K562 (cell line): ENCODE measurements at regions not wholly inside any gene's neighbourhood (a gene's known extent, or its start where the extent isn't known, plus 50 kb on each side); places are given as distances from the start of the nearest gene placed in this dataset.

Experiments used
- ATAC-seq: fragments of 200-7000 bp; cut with Tn5 transposase; 3 replicates; pipeline ENCODE4 v1.9.1; 2020; ENCODE audit warnings: moderate library complexity
- BruUV-seq: library from RNA; stranded (reverse); fragments of 400-500 nt; replicated peaks from 2 replicates; lab custom pipeline; 2021; lab: Mats Ljungman, UMichigan
- CTCF ChIA-PET: fragments of 300-600 bp; formaldehyde crosslinking; extraction: SDS; loops from one replicate; lab custom pipeline; 2021; ENCODE audit warnings: low intra/inter-chr PET ratio; lab: Yijun Ruan, JAX
- POLR2A ChIA-PET: fragments of 300-600, 350-650 bp; sonication (Branson Sonifier 250); formaldehyde crosslinking; extraction: SDS; loops from one replicate; lab custom pipeline; 2021; ENCODE audit warnings: antibody characterized with exemption, inconsistent platforms; lab: Yijun Ruan, JAX
- DNase-seq, 4 experiments: peaks; one replicate each; pipeline versions ENCODE4 v3.0.0 to v3.0.0-alpha.2; 2011 to 2018; ENCODE audit warnings: low spot score in 3 of 4, mixed read lengths in 3 of 4; ENCODE audit errors: extremely low read depth in 1 of 4
- FAIRE-seq: peaks from 2 replicates; lab custom pipeline; 2011; peaks lifted over from hg19 to GRCh38; lab: Jason Lieb, UNC
- H2AFZ ChIP-seq: 2 replicates; pipeline ENCODE4 v1.6.0; 2011; ENCODE audit warnings: low read depth, low read length, control low read depth, inconsistent platforms
- H3K27ac ChIP-seq: fragments of 200-600 bp; 3 replicates; pipeline ENCODE4 v1.8.0; 2011; ENCODE audit warnings: low read depth, mild to moderate bottlenecking, control low read depth, inconsistent platforms, low read length, moderate library complexity, mixed read lengths; ENCODE audit errors: extremely low read depth
- H3K27me3 ChIP-seq, 2 experiments: fragments of 300-600 bp in 1 of 2; 2 replicates in 1 of 2; 3 replicates in 1 of 2; pipeline versions ENCODE4 v1.6.0 to v1.8.0; 2011; ENCODE audit warnings: inconsistent platforms in 2 of 2, low read length in 2 of 2, mild to moderate bottlenecking in 1 of 2, mixed read lengths in 1 of 2, moderate library complexity in 1 of 2; ENCODE audit not compliant: control insufficient read depth in 2 of 2, insufficient read depth in 2 of 2
- H3K36me3 ChIP-seq: fragments of 300-600 bp; 3 replicates; pipeline ENCODE4 v1.8.0; 2011; ENCODE audit warnings: mild to moderate bottlenecking, low read length, inconsistent platforms; ENCODE audit not compliant: control insufficient read depth, insufficient read depth
- H3K4me1 ChIP-seq, 2 experiments: fragments of 200-600 bp in 1 of 2; replicated peaks in 1 of 2; 2 replicates in 1 of 2; 3 replicates in 1 of 2; pipeline versions ENCODE4 v1.5.1 to v1.8.0; 2011; ENCODE audit warnings: inconsistent platforms in 2 of 2, low read length in 2 of 2, mild to moderate bottlenecking in 1 of 2, mixed read lengths in 1 of 2, moderate library complexity in 1 of 2; ENCODE audit not compliant: control insufficient read depth in 2 of 2, insufficient read depth in 2 of 2
- H3K4me2 ChIP-seq: 2 replicates; pipeline ENCODE4 v1.6.1; 2011; ENCODE audit warnings: low read length, control low read depth, inconsistent platforms, mixed read lengths; ENCODE audit not compliant: insufficient read depth
- H3K4me3 ChIP-seq: fragments of 200-600 bp; sonication (generic), shearing (Covaris generic); 2 replicates; pipeline ENCODE4 v1.5.1; 2016; ENCODE audit warnings: control low read depth, inconsistent platforms
- H3K79me2 ChIP-seq: fragments of 200-600 bp; 3 replicates; pipeline ENCODE4 v1.8.0; 2011; ENCODE audit warnings: low read length, inconsistent platforms; ENCODE audit not compliant: control insufficient read depth, insufficient read depth
- H3K9ac ChIP-seq, 2 experiments: 2 replicates each; pipeline versions ENCODE4 v1.6.0 to v1.6.1; 2011; ENCODE audit warnings: low read depth in 2 of 2, low read length in 2 of 2, control low read depth in 1 of 2, inconsistent platforms in 1 of 2, mild to moderate bottlenecking in 1 of 2, mixed read lengths in 1 of 2; ENCODE audit not compliant: insufficient read depth in 1 of 2
- H3K9me1 ChIP-seq: one replicate; pipeline ENCODE4 v1.6.0; 2011; ENCODE audit warnings: inconsistent platforms, mild to moderate bottlenecking, low read length, moderate library complexity; ENCODE audit not compliant: control insufficient read depth, insufficient read depth
- H3K9me3 ChIP-seq: replicated peaks from 2 replicates; pipeline ENCODE4 v1.5.1; 2011; ENCODE audit warnings: low read depth, low read length, inconsistent platforms; ENCODE audit not compliant: control insufficient read depth, insufficient read depth
- H4K20me1 ChIP-seq: replicated peaks from 2 replicates; pipeline ENCODE4 v1.6.1; 2011; ENCODE audit warnings: low read length, inconsistent platforms, mixed read lengths; ENCODE audit not compliant: control insufficient read depth, insufficient read depth
- BRCA1 ChIP-seq, 2 experiments: fragments of 450-650 bp in 1 of 2; sonication (generic) in 1 of 2; formaldehyde crosslinking in 1 of 2; IDR thresholded peaks; 2 replicates each; pipeline versions ENCODE4 v1.5.0 to v1.6.1; 2017 to 2020; ENCODE audit warnings: mild to moderate bottlenecking in 1 of 2, missing genetic modification reagents in 1 of 2
- NCOA4 ChIP-seq: fragments of 450-650 bp; IDR thresholded peaks from 2 replicates; pipeline ENCODE4 v1.6.1; 2018; ENCODE audit warnings: mild to moderate bottlenecking; ENCODE audit not compliant: partially characterized antibody
- SMARCB1 ChIP-seq: IDR thresholded peaks from 2 replicates; pipeline ENCODE4 v1.6.1; 2011; ENCODE audit warnings: improper control_type of control experiment, low read depth; ENCODE audit not compliant: insufficient read length
- TARDBP ChIP-seq: fragments of 450-650 bp; IDR thresholded peaks from 2 replicates; pipeline ENCODE4 v1.6.1; 2016
- ZNF12 ChIP-seq: sonication (generic); formaldehyde crosslinking; IDR thresholded peaks from 2 replicates; pipeline ENCODE4 v1.4.0; 2020; ENCODE audit warnings: mild to moderate bottlenecking, missing genetic modification reagents
- ZNF639 ChIP-seq, 2 experiments: fragments of 200-800 bp in 1 of 2; sonication (Bioruptor generic) in 1 of 2; sonication (generic) in 1 of 2; formaldehyde crosslinking in 1 of 2; IDR thresholded peaks in 1 of 2; conservative IDR thresholded peaks in 1 of 2; 2 replicates each; pipeline versions ENCODE4 v1.5.0 to v1.6.1; 2016 to 2020; ENCODE audit warnings: missing compliant biosample characterization in 1 of 2, missing genetic modification characterization in 1 of 2, missing genetic modification reagents in 1 of 2
- WGBS: fragments of 100-300 bp; shearing (Covaris generic); methylation state at CpG from one replicate; pipeline ENCODE4 v1.1.6; 2016; ENCODE audit warnings: low coverage, mixed read lengths; ENCODE audit not compliant: insufficient coverage; ENCODE audit errors: missing lambda C conversion rate; 5-methylcytosine and 5-hydroxymethylcytosine counted together
- in situ Hi-C: fragments of 300-500 bp; cut with MboI; formaldehyde crosslinking; loops from 4 replicates; pipeline ENCODE4 v1.15.0; 2018; ENCODE audit warnings: inconsistent platforms, mixed read lengths
- intact Hi-C: fragments of 100-400 bp; cut with micrococcal nuclease; formaldehyde crosslinking; loops from 2 replicates; pipeline ENCODE4 v1.14.2; 2022

GRCh38 chr3:120838441-120839091, 69.4 kb upstream of the STXBP5L start:
- H3K9me3 ChIP-seq: no peaks in the 10 kb centered on the region
- no peak for ATAC-seq
- H3K4me1 ChIP-seq: peaks cover 0 to 4% of the 10 kb centered on the region in 2 experiments; a peak in 2 of 5 replicates
- H3K4me3 ChIP-seq: no peak overlapping the region
- BruUV-seq: no TSS peak
- H3K27ac ChIP-seq: no peak overlapping the region
- peak overlapping the region; percentile 76 for H2AFZ ChIP-seq
- H3K4me2 ChIP-seq: no peak overlapping the region
- FAIRE-seq: no peak
- TF ChIP-seq ZNF639 (CRISPR knock-in tag; conservative IDR thresholded peaks at IDR 0.05 in 1 of 2, IDR thresholded peaks at IDR 0.05 in 1 of 2) (no peak), SMARCB1 (no peak), ZNF12 (CRISPR knock-in tag) (no peak), NCOA4 (no peak), BRCA1 (IDR thresholded peaks at IDR 0.05) (no peak), BRCA1 (CRISPR knock-in tag; IDR thresholded peaks at IDR 0.05) (no peak), TARDBP (no peak)
- TF ChIP-seq, all 486 proteins: peak for 0
- POLR2A ChIA-PET: no interaction called here
- H3K27me3 ChIP-seq: no peaks in the 10 kb centered on the region
- no peaks in the 10 kb centered on the region for H3K9me1 ChIP-seq
- no peaks in the 10 kb centered on the region for H3K36me3 ChIP-seq
- H4K20me1 ChIP-seq: no peaks in the 10 kb centered on the region
- no peak for DNase-seq
- in situ Hi-C loops: no loop called here
- no peaks in the 10 kb centered on the region for H3K79me2 ChIP-seq
- CTCF ChIA-PET: no interaction called here
- H3K9ac ChIP-seq: no peak overlapping the region
- WGBS: 0% methylated on average over 3 of the region's 3 CpGs
- intact Hi-C loops: no loop called here
